Endodermal cell (in vitro differentiated cells): ENCODE measurements at regions not wholly inside any gene's neighbourhood (a gene's known extent, or its start where the extent isn't known, plus 50 kb on each side); places are given as distances from the start of the nearest gene placed in this dataset.

ENCODE experiments used
- DNase-seq: peaks from one replicate; pipeline ENCODE4 v3.0.0-alpha.2; 2017
- H3K27ac ChIP-seq: 2 replicates; pipeline ENCODE4 v1.5.1; 2013; ENCODE audit warnings: mild to moderate bottlenecking, low read depth, low read length, moderate library complexity
- H3K27me3 ChIP-seq: 2 replicates; pipeline ENCODE4 v1.6.1; 2013; ENCODE audit warnings: mild to moderate bottlenecking, low read length, moderate library complexity; ENCODE audit not compliant: insufficient read depth, control insufficient read depth, poor library complexity, severe bottlenecking
- H3K36me3 ChIP-seq: 2 replicates; pipeline ENCODE4 v1.7.0; 2013; ENCODE audit warnings: mild to moderate bottlenecking, low read length, moderate library complexity; ENCODE audit not compliant: control insufficient read depth, insufficient read depth
- H3K4me1 ChIP-seq: one replicate; pipeline ENCODE4 v1.7.0; 2013; ENCODE audit warnings: low read length; ENCODE audit not compliant: control insufficient read depth, insufficient read depth
- H3K4me3 ChIP-seq: 2 replicates; pipeline ENCODE4 v1.5.1; 2013; ENCODE audit warnings: mild to moderate bottlenecking, low read length, moderate library complexity
- H3K9ac ChIP-seq: 2 replicates; pipeline ENCODE4 v1.6.1; 2013; ENCODE audit warnings: mild to moderate bottlenecking, low read length, moderate library complexity; ENCODE audit not compliant: poor library complexity, severe bottlenecking; ENCODE audit errors: extremely low read depth
- H3K9me3 ChIP-seq: 2 replicates; pipeline ENCODE4 v1.6.1; 2013; ENCODE audit warnings: mild to moderate bottlenecking, low read length, moderate library complexity; ENCODE audit not compliant: control insufficient read depth
- H3K27ac Mint-ChIP-seq: 2 replicates; pipeline ENCODE4 v1.8.0; 2020; ENCODE audit warnings: mixed read lengths
- H3K27me3 Mint-ChIP-seq: 2 replicates; pipeline ENCODE4 v1.8.0; 2021; ENCODE audit warnings: mild to moderate bottlenecking, mixed read lengths; ENCODE audit not compliant: insufficient read depth
- H3K36me3 Mint-ChIP-seq: 2 replicates; pipeline ENCODE4 v1.8.0; 2020; ENCODE audit warnings: low read depth, mixed read lengths
- H3K4me1 Mint-ChIP-seq: 2 replicates; pipeline ENCODE4 v1.8.0; 2020; ENCODE audit warnings: mixed read lengths
- H3K4me3 Mint-ChIP-seq: 2 replicates; pipeline ENCODE4 v1.8.0; 2020; ENCODE audit warnings: mild to moderate bottlenecking, moderate library complexity, mixed read lengths
- H3K9me3 Mint-ChIP-seq: 2 replicates; pipeline ENCODE4 v1.8.0; 2020; ENCODE audit warnings: mild to moderate bottlenecking, mixed read lengths
- WGBS, 2 experiments: methylation state at CpG; one replicate each; pipeline versions ENCODE4 v1.1.5 to v1.1.7; 2013; ENCODE audit warnings: missing lambda C conversion rate in 2 of 2, mixed read lengths in 1 of 2; ENCODE audit not compliant: insufficient coverage in 1 of 2, insufficient read length in 1 of 2; 5-methylcytosine and 5-hydroxymethylcytosine counted together
- TF ChIP-seq, protein P1 (sequence below): fragments of 200-600 bp; sonication (generic); conservative IDR thresholded peaks from 2 replicates; pipeline ENCODE4 v1.5.0; 2021; ENCODE audit warnings: antibody characterized with exemption, mild to moderate bottlenecking

GRCh38 chr9:85397005-85397404 lies 344.7 kb downstream of the AGTPBP1 start:
- H3K36me3 Mint-ChIP-seq: no peaks in the 10 kb centered on the region
- peaks cover 12% of the 10 kb centered on the region for H3K9me3 Mint-ChIP-seq
- no peak for DNase-seq
- TF ChIP-seq, protein P1, sequence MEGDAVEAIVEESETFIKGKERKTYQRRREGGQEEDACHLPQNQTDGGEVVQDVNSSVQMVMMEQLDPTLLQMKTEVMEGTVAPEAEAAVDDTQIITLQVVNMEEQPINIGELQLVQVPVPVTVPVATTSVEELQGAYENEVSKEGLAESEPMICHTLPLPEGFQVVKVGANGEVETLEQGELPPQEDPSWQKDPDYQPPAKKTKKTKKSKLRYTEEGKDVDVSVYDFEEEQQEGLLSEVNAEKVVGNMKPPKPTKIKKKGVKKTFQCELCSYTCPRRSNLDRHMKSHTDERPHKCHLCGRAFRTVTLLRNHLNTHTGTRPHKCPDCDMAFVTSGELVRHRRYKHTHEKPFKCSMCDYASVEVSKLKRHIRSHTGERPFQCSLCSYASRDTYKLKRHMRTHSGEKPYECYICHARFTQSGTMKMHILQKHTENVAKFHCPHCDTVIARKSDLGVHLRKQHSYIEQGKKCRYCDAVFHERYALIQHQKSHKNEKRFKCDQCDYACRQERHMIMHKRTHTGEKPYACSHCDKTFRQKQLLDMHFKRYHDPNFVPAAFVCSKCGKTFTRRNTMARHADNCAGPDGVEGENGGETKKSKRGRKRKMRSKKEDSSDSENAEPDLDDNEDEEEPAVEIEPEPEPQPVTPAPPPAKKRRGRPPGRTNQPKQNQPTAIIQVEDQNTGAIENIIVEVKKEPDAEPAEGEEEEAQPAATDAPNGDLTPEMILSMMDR: no peak
- H3K9ac ChIP-seq: no peak overlapping the region
- H3K9me3 ChIP-seq: peaks cover 15% of the 10 kb centered on the region
- WGBS, 2 experiments: 90 to 96% methylated on average over 5 to 6 of the region's 6 CpGs
- H3K4me3 Mint-ChIP-seq: no peak overlapping the region
- H3K27ac ChIP-seq: no peak overlapping the region
- H3K27ac Mint-ChIP-seq: no peak overlapping the region
- no peaks in the 10 kb centered on the region for H3K27me3 ChIP-seq
- no peak overlapping the region for H3K4me3 ChIP-seq
- H3K4me1 ChIP-seq: peaks cover 2% of the 10 kb centered on the region
- peaks cover 23% of the 10 kb centered on the region for H3K4me1 Mint-ChIP-seq
- H3K27me3 Mint-ChIP-seq: no peaks in the 10 kb centered on the region
- no peaks in the 10 kb centered on the region for H3K36me3 ChIP-seq

- Mint-ChIP-seq H3K4me3 (no peak overlapping the region), H3K36me3 (no peaks in the 10 kb centered on the region), H3K9me3 (peaks cover 12% of the 10 kb centered on the region), H3K27ac (no peak overlapping the region), H3K27me3 (no peaks in the 10 kb centered on the region), H3K4me1 (peaks cover 27% of the 10 kb centered on the region)
- Histone ChIP-seq H3K4me3 (no peak overlapping the region), H3K36me3 (no peaks in the 10 kb centered on the region), H3K9ac (no peak overlapping the region), H3K27ac (no peak overlapping the region), H3K9me3 (peaks cover 15% of the 10 kb centered on the region), H3K4me1 (peaks cover 7% of the 10 kb centered on the region), H3K27me3 (no peaks in the 10 kb centered on the region)
- DNase-seq: no peak
- TF ChIP-seq, protein P1: no peak
- 90 to 94% methylated on average over 5 of the region's 5 CpGs for WGBS, 2 experiments
Measured at GRCh38 chr9:85392260-85392659, 349.5 kb downstream of the AGTPBP1 start.

- H3K4me3 Mint-ChIP-seq: no peak overlapping the region
- no peaks in the 10 kb centered on the region for H3K36me3 ChIP-seq
- 89 to 90% methylated on average over 1 to 2 of the region's 2 CpGs for WGBS, 2 experiments
- H3K9ac ChIP-seq: no peak overlapping the region
- no peaks in the 10 kb centered on the region for H3K9me3 ChIP-seq
- peaks cover 16% of the 10 kb centered on the region for H3K4me1 ChIP-seq
- no peak for DNase-seq
- H3K36me3 Mint-ChIP-seq: no peaks in the 10 kb centered on the region
- H3K4me3 ChIP-seq: no peak overlapping the region
- no peak overlapping the region for H3K27ac ChIP-seq
- peaks cover 33% of the 10 kb centered on the region for H3K4me1 Mint-ChIP-seq
- H3K9me3 Mint-ChIP-seq: no peaks in the 10 kb centered on the region
- H3K27ac Mint-ChIP-seq: no peak overlapping the region
- TF ChIP-seq, protein P1: no peak
- no peaks in the 10 kb centered on the region for H3K27me3 ChIP-seq
- H3K27me3 Mint-ChIP-seq: no peaks in the 10 kb centered on the region
Measured at GRCh38 chr9:85377731-85378289, 363.9 kb downstream of the AGTPBP1 start.
